K562 (cell line): ENCODE measurements at regions not wholly inside any gene's neighbourhood (a gene's known extent, or its start where the extent isn't known, plus 50 kb on each side); places are given as distances from the start of the nearest gene placed in this dataset.

Experiments used
- CBX2 ChIP-seq: fragments of 200-600 bp; sonication (generic); IDR thresholded peaks from one replicate; pipeline ENCODE4 v1.6.1; 2012; ENCODE audit warnings: mild to moderate bottlenecking, low read length, inconsistent platforms; ENCODE audit not compliant: insufficient read depth, poor library complexity, severe bottlenecking
- CHD2 ChIP-seq: IDR thresholded peaks from 2 replicates; pipeline ENCODE4 v1.6.1; 2011; ENCODE audit warnings: low read depth, low read length
- GATA2 ChIP-seq: sonication (generic); formaldehyde crosslinking; IDR thresholded peaks from 2 replicates; pipeline ENCODE4 v1.4.0; 2020; ENCODE audit warnings: mild to moderate bottlenecking, missing genetic modification reagents
- KHSRP ChIP-seq: fragments of 450-650 bp; IDR thresholded peaks from 2 replicates; pipeline ENCODE4 v1.6.1; 2017
- MTF1 ChIP-seq: fragments of 250-450 bp; sonication (Bioruptor Pico); IDR thresholded peaks from 2 replicates; pipeline ENCODE4 v1.9.0; 2021; ENCODE audit warnings: moderate library complexity, mild to moderate bottlenecking, inconsistent platforms, borderline replicate concordance
- NCOR1 ChIP-seq: fragments of 450-650 bp; IDR thresholded peaks from 2 replicates; pipeline ENCODE4 v1.6.1; 2016; ENCODE audit warnings: mild to moderate bottlenecking, moderate library complexity
- POLR2A ChIP-seq: fragments of 450-650 bp; conservative IDR thresholded peaks from 2 replicates; pipeline ENCODE4 v1.6.1; 2016
- RAD21 ChIP-seq, 2 experiments: fragments of 250-450 bp in 1 of 2; fragments of 450-650 bp in 1 of 2; sonication (Bioruptor Pico) in 1 of 2; formaldehyde crosslinking in 1 of 2; IDR thresholded peaks in 1 of 2; conservative IDR thresholded peaks in 1 of 2; 2 replicates each; pipeline versions ENCODE4 v1.4.0 to v1.8.0; 2020 to 2022; ENCODE audit warnings: mild to moderate bottlenecking in 2 of 2, moderate library complexity in 1 of 2
- SMC3 ChIP-seq: conservative IDR thresholded peaks from 2 replicates; pipeline ENCODE4 v1.6.1; 2011; ENCODE audit warnings: low read depth, low read length, improper control_type of control experiment; ENCODE audit not compliant: insufficient read depth
- TF ChIP-seq, protein P1 (sequence below): fragments of 200-600 bp; sonication (generic); IDR thresholded peaks from one replicate; pipeline ENCODE4 v1.6.1; 2012; ENCODE audit warnings: mild to moderate bottlenecking, low read depth, low read length, inconsistent platforms
- TF ChIP-seq, protein P2 (sequence below), 3 experiments: IDR thresholded peaks in 2 of 3; conservative IDR thresholded peaks in 1 of 3; 2 replicates each; pipeline ENCODE4 v1.5.1; 2011 to 2012; ENCODE audit warnings: low read length in 3 of 3, mild to moderate bottlenecking in 3 of 3, control low read depth in 2 of 3, improper control_type of control experiment in 1 of 3, inconsistent platforms in 1 of 3, low read depth in 1 of 3, mixed read lengths in 1 of 3, moderate library complexity in 1 of 3; ENCODE audit not compliant: insufficient read depth in 2 of 3

GRCh38 chr14:82045339-82045738 is 511.7 kb upstream of the SEL1L start:
- TF ChIP-seq, protein P1, sequence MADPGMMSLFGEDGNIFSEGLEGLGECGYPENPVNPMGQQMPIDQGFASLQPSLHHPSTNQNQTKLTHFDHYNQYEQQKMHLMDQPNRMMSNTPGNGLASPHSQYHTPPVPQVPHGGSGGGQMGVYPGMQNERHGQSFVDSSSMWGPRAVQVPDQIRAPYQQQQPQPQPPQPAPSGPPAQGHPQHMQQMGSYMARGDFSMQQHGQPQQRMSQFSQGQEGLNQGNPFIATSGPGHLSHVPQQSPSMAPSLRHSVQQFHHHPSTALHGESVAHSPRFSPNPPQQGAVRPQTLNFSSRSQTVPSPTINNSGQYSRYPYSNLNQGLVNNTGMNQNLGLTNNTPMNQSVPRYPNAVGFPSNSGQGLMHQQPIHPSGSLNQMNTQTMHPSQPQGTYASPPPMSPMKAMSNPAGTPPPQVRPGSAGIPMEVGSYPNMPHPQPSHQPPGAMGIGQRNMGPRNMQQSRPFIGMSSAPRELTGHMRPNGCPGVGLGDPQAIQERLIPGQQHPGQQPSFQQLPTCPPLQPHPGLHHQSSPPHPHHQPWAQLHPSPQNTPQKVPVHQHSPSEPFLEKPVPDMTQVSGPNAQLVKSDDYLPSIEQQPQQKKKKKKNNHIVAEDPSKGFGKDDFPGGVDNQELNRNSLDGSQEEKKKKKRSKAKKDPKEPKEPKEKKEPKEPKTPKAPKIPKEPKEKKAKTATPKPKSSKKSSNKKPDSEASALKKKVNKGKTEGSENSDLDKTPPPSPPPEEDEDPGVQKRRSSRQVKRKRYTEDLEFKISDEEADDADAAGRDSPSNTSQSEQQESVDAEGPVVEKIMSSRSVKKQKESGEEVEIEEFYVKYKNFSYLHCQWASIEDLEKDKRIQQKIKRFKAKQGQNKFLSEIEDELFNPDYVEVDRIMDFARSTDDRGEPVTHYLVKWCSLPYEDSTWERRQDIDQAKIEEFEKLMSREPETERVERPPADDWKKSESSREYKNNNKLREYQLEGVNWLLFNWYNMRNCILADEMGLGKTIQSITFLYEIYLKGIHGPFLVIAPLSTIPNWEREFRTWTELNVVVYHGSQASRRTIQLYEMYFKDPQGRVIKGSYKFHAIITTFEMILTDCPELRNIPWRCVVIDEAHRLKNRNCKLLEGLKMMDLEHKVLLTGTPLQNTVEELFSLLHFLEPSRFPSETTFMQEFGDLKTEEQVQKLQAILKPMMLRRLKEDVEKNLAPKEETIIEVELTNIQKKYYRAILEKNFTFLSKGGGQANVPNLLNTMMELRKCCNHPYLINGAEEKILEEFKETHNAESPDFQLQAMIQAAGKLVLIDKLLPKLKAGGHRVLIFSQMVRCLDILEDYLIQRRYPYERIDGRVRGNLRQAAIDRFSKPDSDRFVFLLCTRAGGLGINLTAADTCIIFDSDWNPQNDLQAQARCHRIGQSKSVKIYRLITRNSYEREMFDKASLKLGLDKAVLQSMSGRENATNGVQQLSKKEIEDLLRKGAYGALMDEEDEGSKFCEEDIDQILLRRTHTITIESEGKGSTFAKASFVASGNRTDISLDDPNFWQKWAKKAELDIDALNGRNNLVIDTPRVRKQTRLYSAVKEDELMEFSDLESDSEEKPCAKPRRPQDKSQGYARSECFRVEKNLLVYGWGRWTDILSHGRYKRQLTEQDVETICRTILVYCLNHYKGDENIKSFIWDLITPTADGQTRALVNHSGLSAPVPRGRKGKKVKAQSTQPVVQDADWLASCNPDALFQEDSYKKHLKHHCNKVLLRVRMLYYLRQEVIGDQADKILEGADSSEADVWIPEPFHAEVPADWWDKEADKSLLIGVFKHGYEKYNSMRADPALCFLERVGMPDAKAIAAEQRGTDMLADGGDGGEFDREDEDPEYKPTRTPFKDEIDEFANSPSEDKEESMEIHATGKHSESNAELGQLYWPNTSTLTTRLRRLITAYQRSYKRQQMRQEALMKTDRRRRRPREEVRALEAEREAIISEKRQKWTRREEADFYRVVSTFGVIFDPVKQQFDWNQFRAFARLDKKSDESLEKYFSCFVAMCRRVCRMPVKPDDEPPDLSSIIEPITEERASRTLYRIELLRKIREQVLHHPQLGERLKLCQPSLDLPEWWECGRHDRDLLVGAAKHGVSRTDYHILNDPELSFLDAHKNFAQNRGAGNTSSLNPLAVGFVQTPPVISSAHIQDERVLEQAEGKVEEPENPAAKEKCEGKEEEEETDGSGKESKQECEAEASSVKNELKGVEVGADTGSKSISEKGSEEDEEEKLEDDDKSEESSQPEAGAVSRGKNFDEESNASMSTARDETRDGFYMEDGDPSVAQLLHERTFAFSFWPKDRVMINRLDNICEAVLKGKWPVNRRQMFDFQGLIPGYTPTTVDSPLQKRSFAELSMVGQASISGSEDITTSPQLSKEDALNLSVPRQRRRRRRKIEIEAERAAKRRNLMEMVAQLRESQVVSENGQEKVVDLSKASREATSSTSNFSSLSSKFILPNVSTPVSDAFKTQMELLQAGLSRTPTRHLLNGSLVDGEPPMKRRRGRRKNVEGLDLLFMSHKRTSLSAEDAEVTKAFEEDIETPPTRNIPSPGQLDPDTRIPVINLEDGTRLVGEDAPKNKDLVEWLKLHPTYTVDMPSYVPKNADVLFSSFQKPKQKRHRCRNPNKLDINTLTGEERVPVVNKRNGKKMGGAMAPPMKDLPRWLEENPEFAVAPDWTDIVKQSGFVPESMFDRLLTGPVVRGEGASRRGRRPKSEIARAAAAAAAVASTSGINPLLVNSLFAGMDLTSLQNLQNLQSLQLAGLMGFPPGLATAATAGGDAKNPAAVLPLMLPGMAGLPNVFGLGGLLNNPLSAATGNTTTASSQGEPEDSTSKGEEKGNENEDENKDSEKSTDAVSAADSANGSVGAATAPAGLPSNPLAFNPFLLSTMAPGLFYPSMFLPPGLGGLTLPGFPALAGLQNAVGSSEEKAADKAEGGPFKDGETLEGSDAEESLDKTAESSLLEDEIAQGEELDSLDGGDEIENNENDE: no peak
- TF ChIP-seq MTF1 (CRISPR knock-in tag) (no peak), CHD2 (no peak), CBX2 (no peak), SMC3 (no peak), GATA2 (CRISPR knock-in tag) (no peak), KHSRP (no peak), RAD21 (CRISPR knock-in tag; conservative IDR thresholded peaks at IDR 0.05 in 1 of 2, IDR thresholded peaks at IDR 0.05 in 1 of 2) (no peak), NCOR1 (no peak), POLR2A (no peak)
- TF ChIP-seq, protein P2, sequence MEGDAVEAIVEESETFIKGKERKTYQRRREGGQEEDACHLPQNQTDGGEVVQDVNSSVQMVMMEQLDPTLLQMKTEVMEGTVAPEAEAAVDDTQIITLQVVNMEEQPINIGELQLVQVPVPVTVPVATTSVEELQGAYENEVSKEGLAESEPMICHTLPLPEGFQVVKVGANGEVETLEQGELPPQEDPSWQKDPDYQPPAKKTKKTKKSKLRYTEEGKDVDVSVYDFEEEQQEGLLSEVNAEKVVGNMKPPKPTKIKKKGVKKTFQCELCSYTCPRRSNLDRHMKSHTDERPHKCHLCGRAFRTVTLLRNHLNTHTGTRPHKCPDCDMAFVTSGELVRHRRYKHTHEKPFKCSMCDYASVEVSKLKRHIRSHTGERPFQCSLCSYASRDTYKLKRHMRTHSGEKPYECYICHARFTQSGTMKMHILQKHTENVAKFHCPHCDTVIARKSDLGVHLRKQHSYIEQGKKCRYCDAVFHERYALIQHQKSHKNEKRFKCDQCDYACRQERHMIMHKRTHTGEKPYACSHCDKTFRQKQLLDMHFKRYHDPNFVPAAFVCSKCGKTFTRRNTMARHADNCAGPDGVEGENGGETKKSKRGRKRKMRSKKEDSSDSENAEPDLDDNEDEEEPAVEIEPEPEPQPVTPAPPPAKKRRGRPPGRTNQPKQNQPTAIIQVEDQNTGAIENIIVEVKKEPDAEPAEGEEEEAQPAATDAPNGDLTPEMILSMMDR (IDR thresholded peaks at IDR 0.05 in 2 of 3, conservative IDR thresholded peaks at IDR 0.05 in 1 of 3; ENCODE audit: insufficient read depth in 2 of 3, low read depth in 1 of 3, low read length in 3 of 3): no peak
